Stimulated activated CD8-positive, alpha-beta memory T cell treated with anti-CD3 and anti-CD28 coated beads, Interleukin-7, amount 100 ng/mL, for 48 hours (primary cell): ENCODE measurements at regions not wholly inside any gene's neighbourhood (a gene's known extent, or its start where the extent isn't known, plus 50 kb on each side); places are given as distances from the start of the nearest gene placed in this dataset.
"Not testable (repeated sequence)": the region's sequence is repeated elsewhere in the genome, so short reads cannot be mapped to it uniquely, and the experiment has no call there.

Experiments
- DNase-seq, 2 donors: peaks; one replicate each; pipeline ENCODE4 v3.0.0-alpha.2; 2020; ENCODE audit warnings: low read depth in 1 of 2; ENCODE audit errors: extremely low read depth in 1 of 2

GRCh38 chr22:22697377-22698117, 53.1 kb downstream of the GGTLC2 start:
- DNase-seq, result no peak

GRCh38 chr22:22698263-22698750, 53.9 kb downstream of the GGTLC2 start:
- DNase-seq, result no peak

GRCh38 chr22:22700631-22701030, 56.2 kb downstream of the GGTLC2 start:
- no peak for DNase-seq

- DNase-seq, result not testable (repeated sequence)
These were observed 57.1 kb downstream of the GGTLC2 start for GRCh38 chr22:22701557-22701956.

GRCh38 chr22:22702237-22703202, 58.1 kb downstream of the GGTLC2 start:
- DNase-seq, result no peak

- no peak for DNase-seq
These were observed 58.8 kb downstream of the GGTLC2 start for GRCh38 chr22:22703203-22703570.

- DNase-seq, result no peak
These were observed 59.3 kb downstream of the GGTLC2 start for GRCh38 chr22:22703715-22704114.

GRCh38 chr22:22704156-22704946, 59.9 kb downstream of the GGTLC2 start:
- no peak for DNase-seq

GRCh38 chr22:22705328-22706100, 61.1 kb downstream of the GGTLC2 start:
- DNase-seq, result no peak

- DNase-seq, result no peak
These were observed 62.0 kb downstream of the GGTLC2 start for GRCh38 chr22:22706253-22706915.

- DNase-seq, result no peak
These were observed 65.5 kb downstream of the GGTLC2 start for GRCh38 chr22:22709719-22710445.

GRCh38 chr22:22710719-22711531, 66.5 kb downstream of the GGTLC2 start:
- DNase-seq, result peak; percentile 39 to 45

GRCh38 chr22:22711532-22711913, 67.1 kb downstream of the GGTLC2 start:
- DNase-seq, result no peak

GRCh38 chr22:22712092-22712658, 67.8 kb downstream of the GGTLC2 start:
- no peak for DNase-seq

- no peak for DNase-seq
These were observed 68.4 kb downstream of the GGTLC2 start for GRCh38 chr22:22712666-22713365.

GRCh38 chr22:22713416-22713815, 69.0 kb downstream of the GGTLC2 start:
- no peak for DNase-seq

- no peak for DNase-seq
These were observed 70.4 kb downstream of the GGTLC2 start for GRCh38 chr22:22714600-22715335.
